HEK293 (cell line): ENCODE measurements at regions not wholly inside any gene's neighbourhood (a gene's known extent, or its start where the extent isn't known, plus 50 kb on each side); places are given as distances from the start of the nearest gene placed in this dataset.

Experiments
- CTCF ChIP-seq: fragments of 450-650 bp; formaldehyde crosslinking; IDR thresholded peaks from 2 replicates; pipeline ENCODE4 v1.5.1; 2016; ENCODE audit warnings: missing biosample characterization, missing genetic modification characterization
- ZBTB21 ChIP-seq: fragments of 450-650 bp; formaldehyde crosslinking; IDR thresholded peaks from 2 replicates; pipeline ENCODE4 v1.5.1; 2017; ENCODE audit warnings: missing biosample characterization, missing genetic modification characterization
- ZBTB8A ChIP-seq: fragments of 450-650 bp; formaldehyde crosslinking; IDR thresholded peaks from 2 replicates; pipeline ENCODE4 v1.5.1; 2016; ENCODE audit warnings: missing biosample characterization, missing genetic modification characterization
- ZFP69B ChIP-seq: fragments of 450-650 bp; formaldehyde crosslinking; IDR thresholded peaks from 2 replicates; pipeline ENCODE4 v1.5.1; 2016; ENCODE audit warnings: missing biosample characterization, missing genetic modification characterization
- ZNF138 ChIP-seq: fragments of 450-650 bp; formaldehyde crosslinking; IDR thresholded peaks from 2 replicates; pipeline ENCODE4 v1.5.1; 2016; ENCODE audit warnings: missing biosample characterization, missing genetic modification characterization, borderline replicate concordance
- ZNF184 ChIP-seq: fragments of 450-650 bp; IDR thresholded peaks from 2 replicates; pipeline ENCODE4 v1.5.1; 2018; ENCODE audit warnings: missing biosample characterization, mild to moderate bottlenecking, missing genetic modification characterization
- ZNF473 ChIP-seq: fragments of 450-650 bp; formaldehyde crosslinking; IDR thresholded peaks from 2 replicates; pipeline ENCODE4 v1.5.1; 2017; ENCODE audit warnings: missing biosample characterization, missing genetic modification characterization
- ZNF521 ChIP-seq: fragments of 450-650 bp; formaldehyde crosslinking; IDR thresholded peaks from 2 replicates; pipeline ENCODE4 v1.5.1; 2017; ENCODE audit warnings: missing biosample characterization, mild to moderate bottlenecking, missing genetic modification characterization
- ZNF580 ChIP-seq: fragments of 450-650 bp; formaldehyde crosslinking; IDR thresholded peaks from 2 replicates; pipeline ENCODE4 v1.5.1; 2016; ENCODE audit warnings: missing biosample characterization, missing genetic modification characterization
- ZNF830 ChIP-seq: fragments of 450-650 bp; IDR thresholded peaks from 2 replicates; pipeline ENCODE4 v1.5.0; 2018; ENCODE audit warnings: missing biosample characterization, missing genetic modification characterization, low read depth, mild to moderate bottlenecking, moderate library complexity

GRCh38 chr5:142446131-142446959, 121.5 kb upstream of the SPRY4 start:
- TF ChIP-seq CTCF (tag by site-specific recombination): no peak
- no peak for TF ChIP-seq ZNF521 (tag by site-specific recombination)
- TF ChIP-seq ZNF184 (tag by site-specific recombination): no peak
- no peak for TF ChIP-seq ZBTB21 (tag by site-specific recombination)
- no peak for TF ChIP-seq ZNF138
- no peak for TF ChIP-seq ZBTB8A (tag by site-specific recombination)
- TF ChIP-seq ZNF580 (tag by site-specific recombination): no peak
- no peak for TF ChIP-seq ZFP69B (tag by site-specific recombination)
- no peak for TF ChIP-seq ZNF473 (tag by site-specific recombination)
- no peak for TF ChIP-seq ZNF830 (tag by site-specific recombination)
